Pancreas (tissue), 10 donors: ENCODE measurements at regions not wholly inside any gene's neighbourhood (a gene's known extent, or its start where the extent isn't known, plus 50 kb on each side); places are given as distances from the start of the nearest gene placed in this dataset.

ENCODE experiments used
- ATAC-seq, 4 donors: fragments of 200-7000 bp; cut with Tn5 transposase; one replicate each; pipeline versions ENCODE4 v1.8.0 to v1.9.1; 2020; ENCODE audit warnings: mild to moderate bottlenecking in 4 of 4, moderate library complexity in 4 of 4
- DNase-seq, 6 donors: peaks; one replicate each; pipeline ENCODE4 v3.0.0-alpha.2; 2020
- FAIRE-seq: peaks from 2 replicates; lab custom pipeline; 2012; peaks lifted over from hg19 to GRCh38; lab: Jason Lieb, UNC
- H3K27ac ChIP-seq, 4 donors: fragments of 200-600 bp; sonication (generic); 1 replicate in 3 of 4; 2 replicates in 1 of 4; pipeline versions ENCODE4 v1.5.0 to v1.8.0; 2020
- H3K27me3 ChIP-seq, 4 donors: fragments of 200-600 bp; one replicate each; pipeline ENCODE4 v1.8.0; 2021
- H3K36me3 ChIP-seq, 3 donors: fragments of 200-600 bp; sonication (generic) in 1 of 3; one replicate each; pipeline versions ENCODE4 v1.5.0 to v1.8.0; 2020 to 2021
- H3K4me1 ChIP-seq, 3 donors: fragments of 200-600 bp; one replicate each; pipeline ENCODE4 v1.8.0; 2021
- H3K4me3 ChIP-seq, 4 donors: fragments of 200-600 bp; sonication (generic) in 2 of 4; one replicate each; pipeline versions ENCODE4 v1.5.0 to v1.8.0; 2020 to 2021
- H3K9me3 ChIP-seq, 4 donors: fragments of 200-600 bp; one replicate each; pipeline ENCODE4 v1.8.0; 2021
- WGBS, 2 donors: extraction: QIAGEN DNeasy Blood & Tissue Kit; methylation state at CpG; one replicate each; pipeline ENCODE4 v1.1.7; 2013; 5-methylcytosine and 5-hydroxymethylcytosine counted together
- intact Hi-C, 3 donors: fragments of 100-400 bp; cut with DNase I; formaldehyde crosslinking; loops; one replicate each; pipeline versions ENCODE4 v1.11.1 to v1.14.2; 2022
- TF ChIP-seq, protein P1 (sequence below), 4 donors: fragments of 200-600 bp; sonication (generic) in 3 of 4; IDR thresholded peaks; one replicate each; pipeline versions ENCODE4 v1.5.0 to v1.8.0; 2021; ENCODE audit warnings: antibody characterized with exemption in 4 of 4
- donor health status: healthy with polysubstance abuse.
- donor health status: DM: no; HTN: no; CAD: no; lungs with moderate emphysema.
- donor health status: DM: no; HTN: no; CAD: no.
- donor health status: control.
- donor health status: control.
- donor health status: Bipolar disorder and iron deficiency.
- donor health status: DM: yes; HTN: yes; CAD: no.
- donor health status: DM: no; HTN: no; CAD: no.
- donor health status: DM: no; HTN: no; CAD: no.
- donor health status: DM: yes; HTN: yes; CAD: no.

DNA sequence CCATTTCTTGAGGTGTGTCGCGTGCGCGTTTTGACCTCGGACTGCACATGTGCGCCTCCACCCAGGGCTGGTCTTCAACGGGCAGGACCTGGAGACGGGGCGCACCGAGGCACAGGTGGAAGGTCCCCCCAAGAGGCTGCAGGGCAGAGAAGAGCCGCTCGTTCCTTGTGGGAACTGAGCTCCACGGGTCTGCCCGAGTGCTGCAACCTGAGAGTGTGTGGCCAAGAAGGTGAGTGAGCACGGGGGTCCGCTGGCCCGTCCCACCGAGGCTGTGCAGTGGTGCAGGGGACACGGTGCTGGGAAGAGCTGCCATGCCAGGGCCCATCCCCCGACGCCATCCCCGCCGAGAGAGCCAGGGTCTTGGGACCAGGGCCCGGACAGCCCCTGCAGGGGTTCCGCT, 268.3 kb downstream of the GALR1 start:
- Histone ChIP-seq H3K9me3 (no peaks in the 10 kb centered on the region), H3K36me3 (no peaks in the 10 kb centered on the region), H3K4me1 (no peaks in the 10 kb centered on the region), H3K27me3 (peaks cover 0 to 3% (median 0%) of the 10 kb centered on the region in 4 donors), H3K27ac (no peak overlapping the region), H3K4me3 (no peak overlapping the region)
- WGBS, 2 donors: 86 to 87% methylated on average over 25 of the region's 25 CpGs
- intact Hi-C loops: no loop called here
- TF ChIP-seq, protein P1, sequence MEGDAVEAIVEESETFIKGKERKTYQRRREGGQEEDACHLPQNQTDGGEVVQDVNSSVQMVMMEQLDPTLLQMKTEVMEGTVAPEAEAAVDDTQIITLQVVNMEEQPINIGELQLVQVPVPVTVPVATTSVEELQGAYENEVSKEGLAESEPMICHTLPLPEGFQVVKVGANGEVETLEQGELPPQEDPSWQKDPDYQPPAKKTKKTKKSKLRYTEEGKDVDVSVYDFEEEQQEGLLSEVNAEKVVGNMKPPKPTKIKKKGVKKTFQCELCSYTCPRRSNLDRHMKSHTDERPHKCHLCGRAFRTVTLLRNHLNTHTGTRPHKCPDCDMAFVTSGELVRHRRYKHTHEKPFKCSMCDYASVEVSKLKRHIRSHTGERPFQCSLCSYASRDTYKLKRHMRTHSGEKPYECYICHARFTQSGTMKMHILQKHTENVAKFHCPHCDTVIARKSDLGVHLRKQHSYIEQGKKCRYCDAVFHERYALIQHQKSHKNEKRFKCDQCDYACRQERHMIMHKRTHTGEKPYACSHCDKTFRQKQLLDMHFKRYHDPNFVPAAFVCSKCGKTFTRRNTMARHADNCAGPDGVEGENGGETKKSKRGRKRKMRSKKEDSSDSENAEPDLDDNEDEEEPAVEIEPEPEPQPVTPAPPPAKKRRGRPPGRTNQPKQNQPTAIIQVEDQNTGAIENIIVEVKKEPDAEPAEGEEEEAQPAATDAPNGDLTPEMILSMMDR (IDR thresholded peaks at IDR 0.05): no peak
- FAIRE-seq (no peak), DNase-seq (no peak), ATAC-seq (no peak)

DNA sequence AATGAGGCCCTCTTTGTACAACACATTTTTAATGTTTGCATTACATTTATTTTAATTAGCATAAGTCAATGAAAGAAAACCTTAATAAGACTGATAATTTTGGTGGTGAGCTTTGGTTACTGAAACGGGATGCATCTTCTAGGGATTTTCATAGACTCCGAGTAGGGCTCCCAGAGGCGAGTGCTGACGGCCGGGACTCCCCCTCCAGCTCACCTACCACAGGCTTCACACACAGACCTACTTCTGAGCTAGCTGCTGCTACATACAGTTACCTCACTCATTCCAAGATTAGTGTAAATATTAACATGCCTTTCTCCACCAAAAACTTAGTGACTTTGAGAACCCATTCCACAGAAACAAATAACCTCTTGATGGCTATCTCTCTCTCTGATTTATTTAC, 271.1 kb downstream of the GALR1 start:
- H3K4me3 ChIP-seq: no peak overlapping the region
- TF ChIP-seq, protein P1 (IDR thresholded peaks at IDR 0.05): no peak
- H3K9me3 ChIP-seq: no peaks in the 10 kb centered on the region
- intact Hi-C loops: no loop called here
- H3K4me1 ChIP-seq: no peaks in the 10 kb centered on the region
- peaks cover 0 to 3% (median 0%) of the 10 kb centered on the region in 4 donors for H3K27me3 ChIP-seq
- H3K27ac ChIP-seq: no peak overlapping the region
- FAIRE-seq (no peak), DNase-seq (no peak), ATAC-seq (no peak)
- 67 to 79% methylated on average over 5 of the region's 5 CpGs for WGBS, 2 donors
- H3K36me3 ChIP-seq: no peaks in the 10 kb centered on the region

DNA sequence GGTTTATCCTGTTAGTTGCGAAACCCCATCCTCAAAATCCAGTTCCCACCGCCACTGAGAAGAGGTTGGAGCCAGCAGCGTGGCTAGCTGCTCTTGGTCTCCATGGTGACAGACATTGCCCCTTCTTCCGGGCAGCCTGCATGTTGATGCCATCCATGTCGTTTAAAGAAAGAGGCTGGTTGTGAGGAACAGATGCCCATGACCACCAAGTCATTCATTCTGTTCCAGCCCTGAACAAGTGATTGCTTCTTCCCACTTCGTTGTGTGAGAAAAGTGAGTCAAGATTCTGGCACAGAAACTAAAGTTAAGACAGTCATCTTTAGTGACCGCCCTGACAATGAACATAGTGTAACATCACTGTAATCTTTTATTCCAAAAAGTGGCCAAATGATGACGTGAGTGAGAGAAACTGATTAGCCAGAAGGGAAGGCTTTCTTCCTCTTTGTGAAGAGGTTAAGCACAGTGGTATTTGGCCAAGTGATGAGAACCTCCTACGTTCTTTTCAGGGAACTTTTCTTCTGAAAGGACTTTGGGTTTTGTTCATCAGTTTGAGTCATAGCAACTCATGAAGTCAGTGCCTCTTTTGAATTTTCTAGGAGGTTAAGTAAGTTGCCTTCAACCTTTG, 272.5 kb downstream of the GALR1 start:
- no peaks in the 10 kb centered on the region for H3K9me3 ChIP-seq
- WGBS, 2 donors: 60 to 69% methylated on average over 9 of the region's 9 CpGs
- H3K27ac ChIP-seq: no peak overlapping the region
- TF ChIP-seq, protein P1 (IDR thresholded peaks at IDR 0.05): no peak
- ATAC-seq: peak in 1 of 4 donors; percentile 32
- H3K4me1 ChIP-seq: no peaks in the 10 kb centered on the region
- peaks cover 0 to 3% (median 0%) of the 10 kb centered on the region in 4 donors for H3K27me3 ChIP-seq
- no peak overlapping the region for H3K4me3 ChIP-seq
- no peak for FAIRE-seq
- intact Hi-C loops: no loop called here
- H3K36me3 ChIP-seq: no peaks in the 10 kb centered on the region
- no peak for DNase-seq

DNA sequence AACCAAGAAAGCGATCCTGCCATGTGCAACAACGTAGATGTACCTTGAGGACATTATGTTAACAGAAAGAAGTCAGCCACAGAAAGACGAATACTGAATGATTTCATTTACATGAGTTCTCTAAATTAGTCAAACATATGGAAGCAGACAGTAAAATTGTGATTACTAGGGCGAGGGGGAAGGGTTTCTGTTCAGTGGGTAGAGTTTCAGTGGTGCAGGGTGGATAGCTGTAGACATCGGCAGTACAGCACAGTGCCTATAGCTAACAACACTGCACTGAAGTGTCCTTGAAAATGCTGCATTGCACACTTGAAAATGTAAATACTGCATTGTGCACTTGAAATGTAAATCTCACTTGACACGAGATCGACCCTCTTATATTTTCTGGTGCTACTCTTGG, 275.3 kb downstream of the GALR1 start:
- H3K4me1 ChIP-seq: no peaks in the 10 kb centered on the region
- H3K9me3 ChIP-seq: no peaks in the 10 kb centered on the region
- no peak for FAIRE-seq
- intact Hi-C loops: no loop called here
- no peak overlapping the region for H3K4me3 ChIP-seq
- no peaks in the 10 kb centered on the region for H3K36me3 ChIP-seq
- DNase-seq: no peak
- no peaks in the 10 kb centered on the region for H3K27me3 ChIP-seq
- ATAC-seq: no peak
- TF ChIP-seq, protein P1 (IDR thresholded peaks at IDR 0.05): no peak
- H3K27ac ChIP-seq: no peak overlapping the region
- WGBS, 2 donors: 68 to 75% methylated on average over 7 of the region's 7 CpGs

DNA sequence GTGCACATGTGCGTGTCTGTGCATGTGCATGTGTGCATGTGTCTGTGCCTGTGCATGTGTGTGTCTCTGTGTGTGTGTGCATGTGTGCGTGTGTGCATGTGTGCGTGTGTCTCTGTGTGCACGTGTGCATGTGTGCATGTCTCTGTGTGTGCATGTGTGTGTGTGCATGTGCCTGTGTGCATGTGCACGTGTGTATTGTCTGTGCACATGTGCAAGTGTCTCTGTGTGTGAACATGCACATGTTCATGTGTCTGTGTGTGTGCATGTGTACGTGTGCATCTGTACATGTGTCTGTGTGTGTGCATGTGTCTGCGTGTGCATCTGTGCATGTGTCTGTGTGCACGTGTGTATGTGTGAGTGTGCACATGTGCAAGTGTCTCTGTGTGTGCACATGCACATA, 277.3 kb downstream of the GALR1 start:
- intact Hi-C loops: no loop called here
- no peak overlapping the region for H3K27ac ChIP-seq
- WGBS, 2 donors: 76 to 92% methylated on average over 8 of the region's 8 CpGs
- TF ChIP-seq, protein P1 (IDR thresholded peaks at IDR 0.05): no peak
- ATAC-seq: no peak
- no peak for DNase-seq
- H3K4me1 ChIP-seq: no peaks in the 10 kb centered on the region
- no peaks in the 10 kb centered on the region for H3K9me3 ChIP-seq
- H3K36me3 ChIP-seq: no peaks in the 10 kb centered on the region
- no peak for FAIRE-seq
- H3K4me3 ChIP-seq: no peak overlapping the region
- H3K27me3 ChIP-seq: no peaks in the 10 kb centered on the region
